PFSK-1 (cell line): ENCODE measurements at regions not wholly inside any gene's neighbourhood (a gene's known extent, or its start where the extent isn't known, plus 50 kb on each side); places are given as distances from the start of the nearest gene placed in this dataset.

ENCODE experiments used
- FOXP2 ChIP-seq: optimal IDR thresholded peaks from 2 replicates; pipeline ENCODE3; 2011; ENCODE audit warnings: borderline replicate concordance, control low read depth, inconsistent platforms; ENCODE audit not compliant: insufficient read depth; ENCODE audit errors: extremely low read length, extremely low read depth
- POLR2AphosphoS5 ChIP-seq: IDR thresholded peaks from 2 replicates; pipeline ENCODE4 v1.6.1; 2012; ENCODE audit warnings: low read depth, mild to moderate bottlenecking, control low read depth, low read length, moderate library complexity
- REST ChIP-seq, 2 experiments: IDR thresholded peaks; 2 replicates each; pipeline versions ENCODE4 v1.6.1 to v1.8.0; 2011 to 2012; ENCODE audit warnings: low read depth in 2 of 2, low read length in 2 of 2, control low read depth in 1 of 2, inconsistent platforms in 1 of 2, mild to moderate bottlenecking in 1 of 2, moderate library complexity in 1 of 2; ENCODE audit not compliant: insufficient read depth in 1 of 2
- SIN3A ChIP-seq: IDR thresholded peaks from 2 replicates; pipeline ENCODE4 v1.6.1; 2012; ENCODE audit warnings: mild to moderate bottlenecking, low read length, moderate library complexity, borderline replicate concordance; ENCODE audit not compliant: insufficient read depth
- TAF1 ChIP-seq: IDR thresholded peaks from 2 replicates; pipeline ENCODE4 v1.6.1; 2012; ENCODE audit warnings: low read length, control low read depth, borderline replicate concordance; ENCODE audit not compliant: insufficient read depth

DNA sequence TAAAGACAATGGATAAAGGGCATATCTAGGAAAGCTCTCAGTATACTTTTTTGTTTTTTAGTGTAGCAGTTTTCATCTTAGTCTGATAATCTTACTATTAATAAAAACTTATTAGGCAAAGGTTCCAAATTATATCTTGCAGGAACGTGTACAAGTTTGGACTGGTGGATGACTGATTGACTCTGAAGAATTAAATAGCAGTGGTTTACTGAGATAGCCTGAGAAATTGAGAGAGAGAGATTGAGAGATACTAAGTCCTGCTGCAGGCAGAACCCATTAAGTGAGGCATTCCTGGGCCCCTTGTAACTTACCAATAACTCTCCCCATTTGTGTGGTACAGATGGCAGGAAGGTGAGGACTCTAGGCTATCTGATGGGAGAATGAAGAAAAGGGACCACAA is 80.2 kb upstream of the SLC38A2 start:
- no peak for TF ChIP-seq FOXP2
- no peak for TF ChIP-seq SIN3A
- TF ChIP-seq POLR2AphosphoS5 = no peak
- TF ChIP-seq REST (IDR thresholded peaks at IDR 0.05; ENCODE audit: insufficient read depth in 1 of 2, low read depth in 2 of 2, low read length in 2 of 2) = no peak
- TF ChIP-seq TAF1 = no peak

DNA sequence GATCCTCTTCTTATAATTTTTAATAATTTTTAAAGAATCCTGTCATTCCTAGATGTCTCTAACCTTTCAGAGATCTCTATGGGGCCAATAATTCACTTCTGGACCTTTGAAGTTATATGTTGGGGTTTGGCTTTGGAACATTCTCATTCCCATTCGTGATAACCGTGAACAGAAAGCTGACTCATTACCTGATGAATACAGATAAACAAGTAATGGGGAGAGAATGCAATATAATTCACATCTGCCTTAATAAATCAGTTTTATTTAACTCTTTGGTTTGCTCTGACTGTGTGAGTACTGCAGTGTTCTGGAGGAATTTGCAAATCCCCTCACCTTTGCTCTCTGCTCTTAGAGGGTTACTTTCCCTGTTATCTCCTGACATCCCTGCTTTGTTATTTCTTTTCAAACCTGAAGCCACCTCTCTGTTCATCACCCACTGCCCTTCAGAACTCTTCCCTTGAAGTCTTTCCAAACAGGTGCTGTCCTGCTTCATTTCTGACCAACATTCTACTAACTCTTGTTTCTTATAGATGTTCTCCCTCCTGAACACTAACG is 79.6 kb upstream of the SLC38A2 start:
- TF ChIP-seq REST (IDR thresholded peaks at IDR 0.05; ENCODE audit: insufficient read depth in 1 of 2, low read depth in 2 of 2, low read length in 2 of 2) (no peak), POLR2AphosphoS5 (no peak), SIN3A (no peak), TAF1 (no peak), FOXP2 (no peak)

- TF ChIP-seq SIN3A (no peak), REST (IDR thresholded peaks at IDR 0.05; ENCODE audit: insufficient read depth in 1 of 2, low read depth in 2 of 2, low read length in 2 of 2) (no peak)
Observed at GRCh38 chr12:46451276-46452021, 78.9 kb upstream of the SLC38A2 start.

GRCh38 chr12:46450279-46450748 is 77.7 kb upstream of the SLC38A2 start:
- TF ChIP-seq SIN3A (no peak), POLR2AphosphoS5 (no peak), REST (IDR thresholded peaks at IDR 0.05; ENCODE audit: insufficient read depth in 1 of 2, low read depth in 2 of 2, low read length in 2 of 2) (no peak), FOXP2 (no peak), TAF1 (no peak)
